A549 (cell line): ENCODE measurements at regions not wholly inside any gene's neighbourhood (a gene's known extent, or its start where the extent isn't known, plus 50 kb on each side); places are given as distances from the start of the nearest gene placed in this dataset.

Experiments
- ATAC-seq, 2 experiments: fragments of 200-7000 bp in 1 of 2; fragments of >200 bp in 1 of 2; cut with Nextera tagmentation in 1 of 2; cut with Tn5 transposase in 1 of 2; 3 replicates each; pipeline versions ENCODE4 v1.8.0 to v1.9.1; 2018 to 2020; ENCODE audit warnings: mild to moderate bottlenecking in 1 of 2, moderate library complexity in 1 of 2
- CTCF ChIA-PET: fragments of 300-600 bp; sonication (Branson Sonifier 250); formaldehyde crosslinking; extraction: SDS; loops from one replicate; lab custom pipeline; 2021; ENCODE audit warnings: antibody characterized with exemption, inconsistent platforms; lab: Yijun Ruan, JAX
- POLR2A ChIA-PET: fragments of 350-600 bp; formaldehyde crosslinking; extraction: SDS; loops from one replicate; lab custom pipeline; 2021; ENCODE audit warnings: antibody characterized with exemption, inconsistent platforms; lab: Yijun Ruan, JAX
- DNase-seq, 2 experiments: peaks; one replicate each; pipeline versions ENCODE4 v3.0.0 to v3.0.0-alpha.2; 2011 to 2016; ENCODE audit warnings: low read depth in 1 of 2, low spot score in 1 of 2
- FAIRE-seq: peaks from 2 replicates; lab custom pipeline; 2011; peaks lifted over from hg19 to GRCh38; lab: Jason Lieb, UNC
- H3K27ac ChIP-seq, 2 experiments: fragments of >200 bp; sonication (Bioruptor Twin); formaldehyde crosslinking; 3 replicates each; pipeline ENCODE4 v1.5.1; 2016 to 2017
- H3K4me1 ChIP-seq: fragments of >200 bp; sonication (Bioruptor Twin); formaldehyde crosslinking; 3 replicates; pipeline ENCODE4 v1.6.1; 2016
- H3K4me2 ChIP-seq: fragments of >200 bp; sonication (Bioruptor Twin); formaldehyde crosslinking; 3 replicates; pipeline ENCODE4 v1.6.1; 2016
- H3K4me3 ChIP-seq: fragments of >200 bp; sonication (Bioruptor Twin); formaldehyde crosslinking; 3 replicates; pipeline ENCODE4 v1.5.1; 2016
- H3K9me3 ChIP-seq: fragments of >200 bp; sonication (Bioruptor Twin); formaldehyde crosslinking; 3 replicates; pipeline ENCODE4 v1.6.1; 2016
- BCL3 ChIP-seq: fragments of >200 bp; sonication (Bioruptor Twin); formaldehyde crosslinking; IDR thresholded peaks from 3 replicates; pipeline ENCODE4 v1.6.1; 2016
- CEBPB ChIP-seq, 2 experiments: fragments of >200 bp in 1 of 2; sonication (Bioruptor Twin) in 1 of 2; formaldehyde crosslinking in 1 of 2; IDR thresholded peaks; 2 replicates each; pipeline ENCODE4 v1.6.1; 2012 to 2016
- CHD2 ChIP-seq: fragments of 150-350 bp; IDR thresholded peaks from 2 replicates; pipeline ENCODE4 v1.6.1; 2014; ENCODE audit warnings: low read length; ENCODE audit not compliant: partially characterized antibody
- EHMT2 ChIP-seq: fragments of 200-600 bp; sonication (generic); IDR thresholded peaks from 2 replicates; pipeline ENCODE4 v1.6.1; 2016; ENCODE audit warnings: antibody characterized with exemption, low read depth, mild to moderate bottlenecking, moderate library complexity
- HDAC2 ChIP-seq: fragments of 200-600 bp; sonication (generic); IDR thresholded peaks from 2 replicates; pipeline ENCODE4 v1.6.1; 2016
- HOXA7 ChIP-seq: fragments of 250-450 bp; sonication (Bioruptor Pico); IDR thresholded peaks from 2 replicates; pipeline ENCODE4 v1.5.0; 2020; ENCODE audit warnings: mild to moderate bottlenecking, moderate library complexity
- HOXB13 ChIP-seq: fragments of 250-450 bp; sonication (Bioruptor Pico); IDR thresholded peaks from 2 replicates; pipeline ENCODE4 v1.5.0; 2020; ENCODE audit warnings: low read depth, mild to moderate bottlenecking, moderate library complexity
- KDM1A ChIP-seq: fragments of 200-600 bp; sonication (generic); IDR thresholded peaks from 2 replicates; pipeline ENCODE4 v1.6.1; 2016; ENCODE audit warnings: low read depth, mild to moderate bottlenecking
- MYC ChIP-seq: IDR thresholded peaks from 2 replicates; pipeline ENCODE4 v1.6.1; 2012; ENCODE audit warnings: mild to moderate bottlenecking, inconsistent platforms, low read length, improper control_type of control experiment, borderline replicate concordance
- NFE2L2 ChIP-seq: fragments of 150-350 bp; conservative IDR thresholded peaks from 2 replicates; pipeline ENCODE4 v1.6.1; 2014; ENCODE audit warnings: low read length
- NR3C1 ChIP-seq: fragments of >200 bp; sonication (Bioruptor Twin); formaldehyde crosslinking; IDR thresholded peaks from 3 replicates; pipeline ENCODE4 v1.6.1; 2017
- PHF8 ChIP-seq: fragments of 200-600 bp; sonication (generic); IDR thresholded peaks from 2 replicates; pipeline ENCODE4 v1.6.1; 2016; ENCODE audit warnings: low read depth, mild to moderate bottlenecking, antibody characterized with exemption, moderate library complexity, borderline replicate concordance
- POLR2AphosphoS2 ChIP-seq: conservative IDR thresholded peaks from 2 replicates; pipeline ENCODE4 v1.6.1; 2012; ENCODE audit warnings: low read length, improper control_type of control experiment, inconsistent platforms
- RAD21 ChIP-seq, 2 experiments: fragments of >200 bp in 1 of 2; sonication (Bioruptor Twin) in 1 of 2; formaldehyde crosslinking in 1 of 2; IDR thresholded peaks in 1 of 2; conservative IDR thresholded peaks in 1 of 2; 2 replicates in 1 of 2; 3 replicates in 1 of 2; pipeline ENCODE4 v1.6.1; 2012 to 2018; ENCODE audit warnings: inconsistent platforms in 1 of 2
- RCOR1 ChIP-seq: fragments of 150-350 bp; IDR thresholded peaks from 2 replicates; pipeline ENCODE4 v1.6.1; 2014; ENCODE audit warnings: antibody characterized with exemption, low read length, low read depth
- SMC3 ChIP-seq: fragments of >200 bp; sonication (Bioruptor Twin); formaldehyde crosslinking; IDR thresholded peaks from 3 replicates; pipeline ENCODE4 v1.6.1; 2018; ENCODE audit warnings: inconsistent platforms
- SREBF2 ChIP-seq: fragments of 450-650 bp; IDR thresholded peaks from 2 replicates; pipeline ENCODE4 v1.6.1; 2014; ENCODE audit warnings: mild to moderate bottlenecking, moderate library complexity
- TFCP2L1 ChIP-seq: fragments of 250-450 bp; sonication (Bioruptor Pico); IDR thresholded peaks from 2 replicates; pipeline ENCODE4 v1.5.0; 2021; ENCODE audit warnings: mild to moderate bottlenecking
- ZC3H11A ChIP-seq: fragments of 450-650 bp; IDR thresholded peaks from 2 replicates; pipeline ENCODE4 v1.6.1; 2014; ENCODE audit warnings: antibody characterized with exemption, mild to moderate bottlenecking
- ZFP36 ChIP-seq: fragments of 450-650 bp; IDR thresholded peaks from 2 replicates; pipeline ENCODE4 v1.6.1; 2014; ENCODE audit warnings: borderline replicate concordance; ENCODE audit not compliant: partially characterized antibody
- ZSCAN20 ChIP-seq: fragments of 250-450 bp; sonication (Bioruptor Pico); IDR thresholded peaks from 2 replicates; pipeline ENCODE4 v1.8.0; 2022; ENCODE audit warnings: mild to moderate bottlenecking, moderate library complexity
- WGBS: methylation state at CpG from one replicate; pipeline ENCODE4 v1.1.6; 2017; ENCODE audit errors: missing lambda C conversion rate; 5-methylcytosine and 5-hydroxymethylcytosine counted together
- TF ChIP-seq, protein P1 (sequence below): fragments of 450-650 bp; IDR thresholded peaks from 2 replicates; pipeline ENCODE4 v1.6.1; 2014; ENCODE audit warnings: antibody characterized with exemption
- TF ChIP-seq, protein P2 (sequence below): fragments of >200 bp; sonication (Bioruptor Twin); formaldehyde crosslinking; IDR thresholded peaks from 3 replicates; pipeline ENCODE4 v1.5.1; 2016

DNA sequence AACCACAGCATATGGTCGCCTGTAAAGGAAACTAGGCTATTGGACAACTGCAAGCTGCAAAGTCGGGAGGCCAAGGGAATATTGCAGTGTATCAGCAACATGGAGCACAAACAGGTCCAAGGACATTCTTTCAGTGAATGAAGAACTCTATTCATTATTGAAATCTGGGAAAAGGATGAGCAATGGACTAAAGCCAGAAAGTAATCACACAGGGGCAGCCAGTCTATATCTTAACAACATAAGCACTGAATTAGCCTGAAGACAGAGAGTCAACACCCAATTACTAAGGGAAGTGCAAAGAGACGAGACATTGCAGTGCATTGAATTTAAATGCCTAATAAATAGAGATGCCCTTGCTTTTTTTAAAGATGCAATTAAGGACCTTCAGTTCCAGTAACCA lies 615.5 kb upstream of the SETBP1 start:
- no peaks in the 10 kb centered on the region for H3K9me3 ChIP-seq
- H3K4me2 ChIP-seq = no peak overlapping the region
- no peak overlapping the region for H3K27ac ChIP-seq
- ChIA-PET CTCF (no interaction called here), POLR2A (no interaction called here)
- WGBS = 5% methylated on average over 3 of the region's 3 CpGs
- DNase-seq = no peak
- H3K4me1 ChIP-seq = no peaks in the 10 kb centered on the region
- TF ChIP-seq EHMT2 = no peak
- no peak for ATAC-seq
- FAIRE-seq = no peak
- H3K4me3 ChIP-seq = no peak overlapping the region

- no peak for FAIRE-seq
- ChIA-PET POLR2A (no interaction called here), CTCF (no interaction called here)
- H3K4me1 ChIP-seq = no peaks in the 10 kb centered on the region
- DNase-seq = no peak
- H3K27ac ChIP-seq = no peak overlapping the region
- H3K9me3 ChIP-seq = no peaks in the 10 kb centered on the region
- 0% methylated on average over 1 of the region's 1 CpG for WGBS
- no peak for ATAC-seq
- H3K4me2 ChIP-seq = no peak overlapping the region
- no peak overlapping the region for H3K4me3 ChIP-seq
- TF ChIP-seq RAD21 (conservative IDR thresholded peaks at IDR 0.05 in 1 of 2, IDR thresholded peaks at IDR 0.05 in 1 of 2) (no peak), HDAC2 (no peak), HOXA7 (no peak), BCL3 (no peak), ZC3H11A (no peak), MYC (no peak), CHD2 (no peak), SREBF2 (no peak), HOXB13 (CRISPR knock-in tag) (no peak), TFCP2L1 (no peak)
- TF ChIP-seq, protein P1, sequence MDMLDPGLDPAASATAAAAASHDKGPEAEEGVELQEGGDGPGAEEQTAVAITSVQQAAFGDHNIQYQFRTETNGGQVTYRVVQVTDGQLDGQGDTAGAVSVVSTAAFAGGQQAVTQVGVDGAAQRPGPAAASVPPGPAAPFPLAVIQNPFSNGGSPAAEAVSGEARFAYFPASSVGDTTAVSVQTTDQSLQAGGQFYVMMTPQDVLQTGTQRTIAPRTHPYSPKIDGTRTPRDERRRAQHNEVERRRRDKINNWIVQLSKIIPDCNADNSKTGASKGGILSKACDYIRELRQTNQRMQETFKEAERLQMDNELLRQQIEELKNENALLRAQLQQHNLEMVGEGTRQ = no peak
- TF ChIP-seq, protein P2, sequence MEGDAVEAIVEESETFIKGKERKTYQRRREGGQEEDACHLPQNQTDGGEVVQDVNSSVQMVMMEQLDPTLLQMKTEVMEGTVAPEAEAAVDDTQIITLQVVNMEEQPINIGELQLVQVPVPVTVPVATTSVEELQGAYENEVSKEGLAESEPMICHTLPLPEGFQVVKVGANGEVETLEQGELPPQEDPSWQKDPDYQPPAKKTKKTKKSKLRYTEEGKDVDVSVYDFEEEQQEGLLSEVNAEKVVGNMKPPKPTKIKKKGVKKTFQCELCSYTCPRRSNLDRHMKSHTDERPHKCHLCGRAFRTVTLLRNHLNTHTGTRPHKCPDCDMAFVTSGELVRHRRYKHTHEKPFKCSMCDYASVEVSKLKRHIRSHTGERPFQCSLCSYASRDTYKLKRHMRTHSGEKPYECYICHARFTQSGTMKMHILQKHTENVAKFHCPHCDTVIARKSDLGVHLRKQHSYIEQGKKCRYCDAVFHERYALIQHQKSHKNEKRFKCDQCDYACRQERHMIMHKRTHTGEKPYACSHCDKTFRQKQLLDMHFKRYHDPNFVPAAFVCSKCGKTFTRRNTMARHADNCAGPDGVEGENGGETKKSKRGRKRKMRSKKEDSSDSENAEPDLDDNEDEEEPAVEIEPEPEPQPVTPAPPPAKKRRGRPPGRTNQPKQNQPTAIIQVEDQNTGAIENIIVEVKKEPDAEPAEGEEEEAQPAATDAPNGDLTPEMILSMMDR = no peak
- TF ChIP-seq, all 56 proteins: peak for 0
These were observed 614.1 kb upstream of the SETBP1 start for GRCh38 chr18:44066541-44066940.

DNA sequence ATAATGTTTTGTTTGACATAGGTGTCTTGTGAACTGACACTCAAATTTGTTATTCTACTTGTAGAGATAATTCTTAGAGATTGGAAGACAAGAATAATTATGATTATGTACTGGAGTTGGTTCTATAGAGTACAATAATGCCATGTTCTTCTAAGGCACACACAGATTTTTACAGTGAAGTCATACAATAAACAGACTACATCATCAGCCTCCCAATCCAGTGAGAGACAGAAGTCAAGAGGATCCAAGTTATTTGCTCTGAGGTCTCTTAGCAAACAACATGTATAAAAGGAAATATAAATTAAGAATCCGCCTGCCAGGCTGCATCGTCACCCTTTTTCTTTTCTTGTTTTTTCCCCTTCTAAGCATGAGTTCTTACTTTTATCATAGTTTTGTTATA lies 613.5 kb upstream of the SETBP1 start:
- Histone ChIP-seq H3K4me1 (no peaks in the 10 kb centered on the region), H3K4me2 (no peak overlapping the region), H3K27ac (no peak overlapping the region), H3K4me3 (no peak overlapping the region), H3K9me3 (no peaks in the 10 kb centered on the region)
- WGBS = 11% methylated on average over 2 of the region's 2 CpGs
- POLR2A ChIA-PET = no interaction called here
- no peak for FAIRE-seq
- no peak for TF ChIP-seq ZC3H11A
- TF ChIP-seq CEBPB (IDR thresholded peaks at IDR 0.05) = no peak
- no peak for TF ChIP-seq POLR2AphosphoS2
- no peak for TF ChIP-seq ZSCAN20
- TF ChIP-seq NR3C1 = no peak
- TF ChIP-seq SMC3 = no peak
- TF ChIP-seq MYC = no peak
- TF ChIP-seq NFE2L2 = no peak
- TF ChIP-seq RCOR1 = no peak
- no peak for TF ChIP-seq KDM1A
- TF ChIP-seq ZFP36 = no peak
- no peak for TF ChIP-seq PHF8
- ATAC-seq = no peak
- DNase-seq = no peak
- CTCF ChIA-PET = no interaction called here
